Ovary (tissue), 3 donors: ENCODE measurements at regions not wholly inside any gene's neighbourhood (a gene's known extent, or its start where the extent isn't known, plus 50 kb on each side); places are given as distances from the start of the nearest gene placed in this dataset.

Source experiments
- POLR2A ChIP-seq: fragments of 450-650 bp; IDR thresholded peaks from one replicate; pipeline ENCODE4 v1.6.1; 2017; ENCODE audit warnings: antibody characterized with exemption, mild to moderate bottlenecking, moderate library complexity
- TF ChIP-seq, protein P1 (sequence below), 3 donors: fragments of 450-650 bp in 2 of 3; fragments of 200-600 bp in 1 of 3; IDR thresholded peaks; one replicate each; pipeline versions ENCODE4 v1.5.1 to v1.8.0; 2016 to 2022; ENCODE audit warnings: antibody characterized with exemption in 3 of 3, mild to moderate bottlenecking in 1 of 3
- donor health status: DM: no; HTN: no; CAD: no.

DNA sequence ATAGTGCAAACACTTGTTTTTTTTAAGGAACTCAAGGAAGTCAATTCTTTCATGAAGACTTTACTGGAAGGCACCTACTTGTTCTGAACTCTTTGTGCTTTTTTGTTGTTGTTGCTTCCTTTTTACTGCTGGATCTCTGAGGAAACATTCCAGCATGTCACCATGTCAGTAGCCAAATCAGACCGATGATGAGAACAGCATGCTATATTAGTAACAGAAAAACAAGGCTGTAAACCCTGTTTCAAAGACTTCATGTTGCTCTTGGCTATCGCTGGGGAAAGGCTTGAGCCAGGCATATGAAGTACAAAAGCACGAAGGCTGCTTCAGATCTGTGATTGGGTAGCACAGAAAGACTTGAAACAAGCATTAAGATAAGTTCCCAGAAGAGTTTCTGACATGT lies 125.6 kb upstream of the SLC5A12 start:
- TF ChIP-seq POLR2A = no peak
- TF ChIP-seq, protein P1, sequence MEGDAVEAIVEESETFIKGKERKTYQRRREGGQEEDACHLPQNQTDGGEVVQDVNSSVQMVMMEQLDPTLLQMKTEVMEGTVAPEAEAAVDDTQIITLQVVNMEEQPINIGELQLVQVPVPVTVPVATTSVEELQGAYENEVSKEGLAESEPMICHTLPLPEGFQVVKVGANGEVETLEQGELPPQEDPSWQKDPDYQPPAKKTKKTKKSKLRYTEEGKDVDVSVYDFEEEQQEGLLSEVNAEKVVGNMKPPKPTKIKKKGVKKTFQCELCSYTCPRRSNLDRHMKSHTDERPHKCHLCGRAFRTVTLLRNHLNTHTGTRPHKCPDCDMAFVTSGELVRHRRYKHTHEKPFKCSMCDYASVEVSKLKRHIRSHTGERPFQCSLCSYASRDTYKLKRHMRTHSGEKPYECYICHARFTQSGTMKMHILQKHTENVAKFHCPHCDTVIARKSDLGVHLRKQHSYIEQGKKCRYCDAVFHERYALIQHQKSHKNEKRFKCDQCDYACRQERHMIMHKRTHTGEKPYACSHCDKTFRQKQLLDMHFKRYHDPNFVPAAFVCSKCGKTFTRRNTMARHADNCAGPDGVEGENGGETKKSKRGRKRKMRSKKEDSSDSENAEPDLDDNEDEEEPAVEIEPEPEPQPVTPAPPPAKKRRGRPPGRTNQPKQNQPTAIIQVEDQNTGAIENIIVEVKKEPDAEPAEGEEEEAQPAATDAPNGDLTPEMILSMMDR (IDR thresholded peaks at IDR 0.05) = no peak
